Left renal cortex interstitium (tissue), 4 donors: ENCODE measurements at regions not wholly inside any gene's neighbourhood (a gene's known extent, or its start where the extent isn't known, plus 50 kb on each side); places are given as distances from the start of the nearest gene placed in this dataset.
"Not testable (repeated sequence)": the region's sequence is repeated elsewhere in the genome, so short reads cannot be mapped to it uniquely, and the experiment has no call there.

ENCODE experiments used
- DNase-seq, 4 donors: peaks; one replicate each; pipeline ENCODE4 v3.0.0-alpha.2; 2013; ENCODE audit warnings: low read depth in 4 of 4, low spot score in 2 of 4, missing footprints in 1 of 4

GRCh38 chr1:38179483-38179882 is 132.9 kb upstream of the POU3F1 start:
- no peak for DNase-seq

- DNase-seq = no peak
Observed at GRCh38 chr1:38178216-38178615, 131.6 kb upstream of the POU3F1 start.

GRCh38 chr1:38175121-38175520 is 128.5 kb upstream of the POU3F1 start:
- no peak for DNase-seq

DNA sequence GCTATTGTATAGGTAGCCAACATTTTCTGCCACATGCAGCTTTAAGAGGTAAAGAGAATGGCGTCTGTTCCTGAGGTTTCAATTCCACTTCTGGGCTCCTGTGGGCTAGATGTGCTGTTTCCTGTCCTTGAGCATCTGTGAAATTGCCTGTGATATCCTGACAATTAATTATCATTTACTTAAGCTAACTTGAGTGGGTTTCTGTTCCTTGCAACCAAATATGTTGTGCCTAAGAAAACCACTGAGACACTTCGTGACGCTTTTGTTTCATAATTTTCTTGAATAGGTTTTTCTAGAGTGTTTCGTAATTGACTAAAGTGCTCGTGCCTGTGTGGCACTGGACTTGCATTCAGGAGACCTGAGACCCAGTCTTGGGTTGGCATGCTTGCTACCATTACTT is 127.3 kb upstream of the POU3F1 start:
- no peak for DNase-seq

DNA sequence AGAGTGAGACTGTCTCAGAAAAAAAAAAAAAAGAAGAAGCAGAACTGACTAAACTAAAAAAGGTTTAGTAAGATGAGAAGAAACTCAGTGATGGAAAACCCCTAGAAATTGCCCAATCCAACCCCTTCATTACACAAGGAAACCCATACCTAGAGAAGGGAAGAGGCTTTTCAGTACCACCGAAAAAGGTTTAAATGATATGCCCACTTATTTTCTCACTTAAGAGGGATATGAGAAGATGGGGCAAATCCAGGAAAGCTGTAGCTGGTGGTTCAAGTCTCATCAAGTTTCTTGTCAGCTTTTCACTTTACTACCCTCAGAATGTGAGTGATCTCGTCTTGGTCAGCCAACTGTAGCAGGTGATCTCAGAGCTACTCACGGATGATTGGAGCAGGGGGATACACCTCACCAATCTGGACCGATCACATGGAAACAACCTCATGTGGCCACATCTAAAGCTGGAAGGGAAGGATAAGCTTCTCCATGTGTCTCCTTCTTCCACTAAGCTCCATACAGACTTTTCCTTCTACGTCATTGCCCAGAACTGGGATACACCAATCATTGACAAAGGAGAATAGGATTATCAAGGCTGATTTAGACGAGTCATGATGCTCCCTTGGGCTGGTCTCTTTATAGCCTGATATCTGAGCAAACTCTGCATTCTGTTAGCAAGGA is 126.7 kb upstream of the POU3F1 start:
- no peak for DNase-seq

- DNase-seq = no peak
Observed at GRCh38 chr1:38169121-38169520, 122.5 kb upstream of the POU3F1 start.

GRCh38 chr1:38168365-38168764 is 121.8 kb upstream of the POU3F1 start:
- no peak for DNase-seq

DNA sequence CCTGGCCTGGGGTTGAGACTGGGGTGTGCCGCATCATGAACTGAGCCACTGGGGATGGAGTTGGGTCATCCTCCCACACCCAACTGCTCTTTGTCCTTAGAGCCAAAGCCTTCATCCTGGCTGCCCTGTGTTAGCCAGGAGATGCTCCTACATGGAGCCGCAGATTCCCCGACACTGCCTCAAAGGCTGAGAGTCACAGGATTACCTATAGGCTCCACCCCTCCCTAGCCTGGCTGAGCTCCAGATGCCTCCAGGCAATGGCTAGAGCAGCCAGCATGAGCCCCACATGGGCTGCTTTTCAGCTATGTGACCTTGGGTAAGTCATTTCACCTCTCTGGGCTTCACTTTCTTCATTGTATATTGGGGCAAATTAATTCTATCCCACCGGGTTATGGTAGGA is 119.9 kb upstream of the POU3F1 start:
- DNase-seq = no peak

DNA sequence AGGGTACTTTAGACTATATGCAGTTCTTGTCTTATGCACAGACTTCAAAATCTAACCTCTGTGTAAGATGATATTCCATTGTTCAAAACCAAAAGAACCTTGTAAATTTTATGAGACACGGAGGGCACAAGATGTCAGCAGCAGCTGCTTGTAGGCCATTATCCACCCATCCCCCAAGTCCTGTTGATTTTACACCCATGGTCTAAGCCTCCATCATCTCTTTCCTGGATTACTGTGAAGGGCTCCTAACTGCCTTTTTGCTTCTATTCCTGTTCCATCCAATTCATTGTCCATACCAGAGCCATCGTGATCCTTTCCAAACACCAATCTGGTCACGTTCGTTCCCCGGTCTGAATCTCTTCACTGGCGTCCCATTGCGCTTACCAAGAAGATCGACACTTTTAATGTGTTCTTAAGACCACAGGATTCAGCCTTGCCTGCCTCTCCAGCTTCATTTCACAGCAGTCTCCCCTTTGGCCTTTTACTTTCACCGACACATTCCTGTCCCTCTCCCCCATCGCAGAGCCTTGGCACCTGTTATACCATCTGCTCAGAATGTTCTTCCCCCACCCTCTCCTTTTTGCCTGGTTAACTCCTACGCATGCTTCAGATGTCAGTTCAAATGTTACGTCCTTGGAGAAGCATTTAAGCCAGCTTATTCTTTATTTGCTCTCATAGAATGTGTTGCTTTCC is 107.3 kb upstream of the POU3F1 start:
- DNase-seq = no peak

DNA sequence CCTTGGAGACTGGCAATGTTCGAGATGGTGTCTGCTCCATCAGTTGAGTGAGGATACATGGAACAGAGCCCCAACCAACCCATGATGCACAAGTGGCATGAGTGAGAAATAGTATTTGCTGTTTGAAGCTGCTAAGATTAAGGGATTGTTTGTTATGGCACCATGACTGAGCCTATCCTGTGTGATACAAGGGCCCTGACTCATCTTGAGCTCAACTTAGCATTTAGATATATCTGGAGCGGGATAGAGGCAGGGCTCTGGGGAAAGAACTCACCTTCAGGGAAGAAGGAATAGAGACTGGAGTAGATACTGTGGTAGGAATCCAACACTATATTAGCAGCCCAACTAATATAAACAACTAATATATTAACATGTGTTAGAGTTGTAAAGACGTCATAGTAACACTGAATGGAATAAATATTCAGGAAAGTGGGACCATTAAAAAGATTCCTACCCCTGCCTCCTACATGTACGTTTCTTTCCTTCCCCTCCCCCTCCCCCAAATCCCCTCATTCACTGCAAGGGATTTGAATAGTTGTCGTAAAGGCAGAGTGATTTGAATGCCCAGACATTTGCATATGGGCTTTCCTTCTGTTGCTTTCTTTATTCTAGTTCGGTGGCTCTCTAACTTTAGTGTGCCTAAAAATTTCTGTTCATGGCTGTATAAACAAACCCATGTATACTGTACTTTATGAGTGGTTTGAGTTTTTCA is 106.6 kb upstream of the POU3F1 start:
- DNase-seq = no peak

- no peak for DNase-seq
Observed at GRCh38 chr1:38152351-38153065, 105.9 kb upstream of the POU3F1 start.

DNA sequence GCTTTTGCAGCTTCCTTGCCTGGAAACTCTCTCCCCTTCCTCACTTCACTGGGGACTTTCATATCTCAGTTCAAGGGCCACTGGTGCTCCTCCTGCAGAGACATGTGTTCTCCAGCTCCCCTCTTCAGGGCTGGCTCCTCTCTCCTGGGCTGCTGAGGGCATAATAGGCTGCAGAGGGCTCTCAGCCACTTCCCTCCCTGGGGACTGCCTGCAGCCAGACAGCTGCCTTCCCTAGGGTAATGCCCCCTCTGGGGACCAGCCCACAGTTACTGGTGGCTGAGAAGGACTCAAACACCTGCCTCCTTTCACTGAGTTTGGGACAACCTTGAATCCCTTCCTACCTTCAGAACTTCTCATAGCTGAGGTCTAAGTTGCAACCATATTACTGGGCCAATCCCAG is 104.8 kb upstream of the POU3F1 start:
- no peak for DNase-seq

DNA sequence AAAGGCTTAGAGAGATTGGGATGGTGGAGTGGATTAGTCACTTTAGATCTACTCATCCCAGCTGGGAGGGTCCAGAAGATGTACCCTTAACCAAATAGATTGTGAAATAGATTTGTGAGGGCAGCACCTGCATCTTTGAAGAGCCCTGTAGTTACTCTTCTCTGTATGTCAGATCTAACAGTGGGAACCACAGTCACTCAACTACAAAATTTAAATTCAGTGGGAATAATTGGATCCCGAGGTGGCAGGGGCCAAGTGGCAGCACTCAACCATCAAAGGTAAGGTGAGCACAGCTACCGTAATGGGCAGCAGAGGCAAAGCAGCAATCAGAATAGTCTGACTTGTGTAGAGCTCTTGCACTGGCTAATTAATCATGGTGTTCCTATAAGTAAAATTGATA is 99.5 kb upstream of the POU3F1 start:
- not testable (repeated sequence) for DNase-seq

DNA sequence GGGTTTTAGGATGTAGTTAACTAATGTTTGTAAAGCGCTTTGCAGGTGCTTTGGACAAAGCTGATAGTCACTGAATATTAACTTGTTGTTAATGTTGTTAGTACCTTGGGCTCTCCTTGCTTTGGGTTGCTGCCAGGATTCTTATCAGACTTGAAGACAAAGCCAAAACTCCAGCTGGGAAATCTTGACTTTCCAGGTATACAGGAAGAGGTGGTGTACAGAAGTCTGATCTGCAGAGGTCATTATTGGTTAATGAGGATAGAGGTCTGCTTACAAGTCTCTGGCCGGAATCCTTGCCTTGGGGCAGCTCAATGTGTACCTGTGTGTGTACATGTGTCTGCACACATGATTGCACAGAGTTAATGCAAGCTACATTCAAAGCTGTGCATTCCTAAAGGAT is 96.0 kb upstream of the POU3F1 start:
- DNase-seq = no peak

DNA sequence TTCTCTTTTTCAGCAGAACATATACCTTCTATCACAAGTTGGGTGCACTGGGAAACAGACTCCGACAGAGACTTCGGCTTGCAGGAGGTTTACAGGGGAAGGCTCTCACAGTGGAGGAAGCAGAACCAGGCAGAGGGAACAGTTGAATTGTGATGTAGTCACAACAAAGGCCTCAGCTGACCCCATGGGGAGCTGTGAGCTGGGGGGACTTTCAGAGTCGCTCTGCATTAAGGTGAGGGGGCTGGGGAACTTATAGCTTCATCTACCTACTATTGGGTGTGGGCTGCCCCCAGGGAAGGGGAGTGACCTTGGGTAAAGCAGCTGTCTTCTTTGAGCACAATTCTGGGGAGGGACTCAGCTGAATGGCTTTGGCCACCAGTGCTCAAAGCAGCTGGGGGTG is 94.9 kb upstream of the POU3F1 start:
- DNase-seq = no peak

- DNase-seq = no peak
Observed at GRCh38 chr1:38139738-38140487, 93.3 kb upstream of the POU3F1 start.

GRCh38 chr1:38138498-38139233 is 92.1 kb upstream of the POU3F1 start:
- DNase-seq = peak in 2 of 4 donors; percentile 47 to 71

DNA sequence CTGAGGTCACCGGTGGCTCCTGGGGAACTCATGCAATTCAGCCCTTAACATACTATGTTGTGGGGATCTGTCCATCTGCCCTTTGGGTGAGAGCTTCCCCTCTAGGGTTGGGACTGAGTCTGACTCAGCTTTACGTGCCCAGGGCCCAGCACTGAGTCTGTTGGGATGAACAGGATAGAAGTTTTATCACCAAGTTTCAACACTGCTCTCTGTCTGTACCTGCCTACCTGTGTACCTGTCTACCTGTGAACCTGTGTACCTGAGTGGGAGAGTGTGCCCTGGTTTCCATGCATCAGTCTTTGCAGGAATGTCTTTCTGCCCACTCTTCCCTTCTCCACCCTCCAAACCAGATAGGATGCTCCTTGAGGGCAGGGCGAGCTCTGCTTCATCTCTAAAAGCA is 90.6 kb upstream of the POU3F1 start:
- DNase-seq = no peak

DNA sequence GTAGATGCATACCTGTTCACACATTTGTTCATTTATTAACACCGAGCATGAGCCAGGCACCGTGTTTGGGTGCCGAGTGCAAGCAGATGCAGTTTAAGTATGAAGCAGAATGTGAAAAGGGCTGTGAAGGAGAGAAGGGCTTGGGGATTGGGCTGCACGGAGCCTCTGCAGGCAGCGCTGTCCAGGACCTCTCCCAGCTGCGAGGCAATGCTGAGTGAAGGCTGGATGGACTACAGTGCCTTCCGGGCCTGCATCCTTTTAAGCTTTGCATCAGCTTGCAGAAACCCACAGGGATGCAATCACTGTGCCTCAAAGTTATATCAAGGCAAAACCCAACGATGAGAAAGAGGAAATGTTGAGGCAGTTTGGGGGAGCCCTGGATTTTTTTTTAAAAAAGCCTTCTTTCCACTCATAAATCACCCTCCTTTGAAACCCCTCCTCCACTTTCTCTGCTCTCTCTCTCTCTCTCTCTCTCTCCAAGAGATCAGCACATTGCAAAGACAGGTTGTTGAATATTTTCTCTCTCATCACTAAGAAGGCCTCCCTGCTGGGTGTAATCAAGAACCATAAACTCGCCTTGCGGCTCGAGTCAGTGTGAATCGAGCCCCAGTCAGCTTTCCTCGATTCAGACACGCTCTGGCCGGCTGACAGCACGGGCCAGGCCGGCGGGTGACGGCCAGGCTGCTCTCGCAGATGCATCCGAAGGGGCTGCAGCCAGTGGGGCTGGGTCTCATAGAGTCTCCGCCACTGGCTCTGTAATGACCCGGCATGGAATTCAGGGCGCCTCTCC is 89.2 kb upstream of the POU3F1 start:
- no peak for DNase-seq
